ENCODE measurements at regions not wholly inside any gene's neighbourhood (a gene's known extent, or its start where the extent isn't known, plus 50 kb on each side); places are given as distances from the start of the nearest gene placed in this dataset.
"Not testable (repeated sequence)": the region's sequence is repeated elsewhere in the genome, so short reads cannot be mapped to it uniquely, and the experiment has no call there.

GRCh38 chr5:26326153-26326759 is 712.1 kb downstream of the CDH9 start:
- intact Hi-C loops (cut with micrococcal nuclease; ENCODE audit: unreplicated experiment): no loop called here
- no TSS peak for BruUV-seq (replicated peaks)
- Mint-ChIP-seq H3K4me3 (ENCODE audit: low read depth, unreplicated experiment) (no peak overlapping the region), H3K4me1 (ENCODE audit: low read depth, unreplicated experiment) (no peaks in the 10 kb centered on the region), H3K27me3 (ENCODE audit: unreplicated experiment) (no peaks in the 10 kb centered on the region), H3K27ac (ENCODE audit: unreplicated experiment) (no peak overlapping the region), H3K9me3 (ENCODE audit: low read depth, unreplicated experiment) (peaks cover 7% of the 10 kb centered on the region), H3K36me3 (ENCODE audit: insufficient read depth, unreplicated experiment) (no peaks in the 10 kb centered on the region)
- CTCF ChIA-PET: no interaction called here
- TF ChIP-seq, protein P1, sequence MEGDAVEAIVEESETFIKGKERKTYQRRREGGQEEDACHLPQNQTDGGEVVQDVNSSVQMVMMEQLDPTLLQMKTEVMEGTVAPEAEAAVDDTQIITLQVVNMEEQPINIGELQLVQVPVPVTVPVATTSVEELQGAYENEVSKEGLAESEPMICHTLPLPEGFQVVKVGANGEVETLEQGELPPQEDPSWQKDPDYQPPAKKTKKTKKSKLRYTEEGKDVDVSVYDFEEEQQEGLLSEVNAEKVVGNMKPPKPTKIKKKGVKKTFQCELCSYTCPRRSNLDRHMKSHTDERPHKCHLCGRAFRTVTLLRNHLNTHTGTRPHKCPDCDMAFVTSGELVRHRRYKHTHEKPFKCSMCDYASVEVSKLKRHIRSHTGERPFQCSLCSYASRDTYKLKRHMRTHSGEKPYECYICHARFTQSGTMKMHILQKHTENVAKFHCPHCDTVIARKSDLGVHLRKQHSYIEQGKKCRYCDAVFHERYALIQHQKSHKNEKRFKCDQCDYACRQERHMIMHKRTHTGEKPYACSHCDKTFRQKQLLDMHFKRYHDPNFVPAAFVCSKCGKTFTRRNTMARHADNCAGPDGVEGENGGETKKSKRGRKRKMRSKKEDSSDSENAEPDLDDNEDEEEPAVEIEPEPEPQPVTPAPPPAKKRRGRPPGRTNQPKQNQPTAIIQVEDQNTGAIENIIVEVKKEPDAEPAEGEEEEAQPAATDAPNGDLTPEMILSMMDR (IDR thresholded peaks at IDR 0.05; ENCODE audit: unreplicated experiment): no peak
- no peak for DNase-seq

- H3K4me3 Mint-ChIP-seq (ENCODE audit: low read depth, unreplicated experiment); H3K27ac Mint-ChIP-seq (ENCODE audit: unreplicated experiment); H3K27me3 Mint-ChIP-seq (ENCODE audit: unreplicated experiment); H3K36me3 Mint-ChIP-seq (ENCODE audit: insufficient read depth, unreplicated experiment); H3K4me1 Mint-ChIP-seq (ENCODE audit: low read depth, unreplicated experiment); CTCF ChIA-PET; DNase-seq; BruUV-seq (replicated peaks); H3K9me3 Mint-ChIP-seq (ENCODE audit: low read depth, unreplicated experiment); intact Hi-C loops (cut with micrococcal nuclease; ENCODE audit: unreplicated experiment): not testable (repeated sequence)
Measured at GRCh38 chr5:26325432-26325831, 713.0 kb downstream of the CDH9 start.

- H3K9me3 Mint-ChIP-seq (ENCODE audit: low read depth, unreplicated experiment); H3K27ac Mint-ChIP-seq (ENCODE audit: unreplicated experiment); BruUV-seq (replicated peaks); H3K27me3 Mint-ChIP-seq (ENCODE audit: unreplicated experiment); intact Hi-C loops (cut with micrococcal nuclease; ENCODE audit: unreplicated experiment); DNase-seq; H3K36me3 Mint-ChIP-seq (ENCODE audit: insufficient read depth, unreplicated experiment); H3K4me1 Mint-ChIP-seq (ENCODE audit: low read depth, unreplicated experiment); CTCF ChIA-PET; H3K4me3 Mint-ChIP-seq (ENCODE audit: low read depth, unreplicated experiment): not testable (repeated sequence)
Measured at GRCh38 chr5:26324273-26324895, 714.0 kb downstream of the CDH9 start.

- Mint-ChIP-seq H3K27ac (ENCODE audit: unreplicated experiment) (no peak overlapping the region), H3K9me3 (ENCODE audit: low read depth, unreplicated experiment) (peaks cover 7% of the 10 kb centered on the region), H3K36me3 (ENCODE audit: insufficient read depth, unreplicated experiment) (no peaks in the 10 kb centered on the region), H3K4me1 (ENCODE audit: low read depth, unreplicated experiment) (no peaks in the 10 kb centered on the region), H3K4me3 (ENCODE audit: low read depth, unreplicated experiment) (no peak overlapping the region), H3K27me3 (ENCODE audit: unreplicated experiment) (no peaks in the 10 kb centered on the region)
- BruUV-seq (replicated peaks): no TSS peak
- intact Hi-C loops (cut with micrococcal nuclease; ENCODE audit: unreplicated experiment): no loop called here
- TF ChIP-seq, protein P1 (IDR thresholded peaks at IDR 0.05; ENCODE audit: unreplicated experiment): no peak
- no peak for DNase-seq
- CTCF ChIA-PET: no interaction called here
Measured at GRCh38 chr5:26323794-26324193, 714.6 kb downstream of the CDH9 start.

- no peaks in the 10 kb centered on the region for H3K36me3 Mint-ChIP-seq (ENCODE audit: insufficient read depth, unreplicated experiment)
- H3K27me3 Mint-ChIP-seq (ENCODE audit: unreplicated experiment): no peaks in the 10 kb centered on the region
- no peak overlapping the region for H3K4me3 Mint-ChIP-seq (ENCODE audit: low read depth, unreplicated experiment)
- CTCF ChIA-PET: no interaction called here
- no peak for DNase-seq
- H3K4me1 Mint-ChIP-seq (ENCODE audit: low read depth, unreplicated experiment): no peaks in the 10 kb centered on the region
- TF ChIP-seq, protein P1 (IDR thresholded peaks at IDR 0.05; ENCODE audit: unreplicated experiment): no peak
- H3K9me3 Mint-ChIP-seq (ENCODE audit: low read depth, unreplicated experiment): peaks cover 10% of the 10 kb centered on the region
- no TSS peak for BruUV-seq (replicated peaks)
- intact Hi-C loops (cut with micrococcal nuclease; ENCODE audit: unreplicated experiment): no loop called here
- H3K27ac Mint-ChIP-seq (ENCODE audit: unreplicated experiment): no peak overlapping the region
Measured at GRCh38 chr5:26321278-26321677, 717.1 kb downstream of the CDH9 start.

Data from Calu3 (cell line).